Fibroblast of villous mesenchyme (primary cell): ENCODE measurements at regions not wholly inside any gene's neighbourhood (a gene's known extent, or its start where the extent isn't known, plus 50 kb on each side); places are given as distances from the start of the nearest gene placed in this dataset.

Experiments used
- DNase-seq: peaks from one replicate; pipeline ENCODE4 v3.0.0-alpha.2; 2010; ENCODE audit warnings: low read depth
- H3K4me3 ChIP-seq: 2 replicates; pipeline ENCODE4 v1.5.1; 2011; ENCODE audit warnings: low read depth, mild to moderate bottlenecking, low read length
- CTCF ChIP-seq: IDR thresholded peaks from 2 replicates; pipeline ENCODE4 v1.5.1; 2012; ENCODE audit warnings: low read depth, mild to moderate bottlenecking, low read length; ENCODE audit not compliant: insufficient read depth

- peak; percentile 92 for TF ChIP-seq CTCF
- DNase-seq: peak; percentile 79
- peak overlapping the region; percentile 48 for H3K4me3 ChIP-seq
Observed at GRCh38 chr5:135191084-135191826, 157.2 kb upstream of the PITX1 start.

- peak overlapping the region; percentile 48 for H3K4me3 ChIP-seq
- DNase-seq: peak; percentile 54
Observed at GRCh38 chr5:135190416-135191083, 156.5 kb upstream of the PITX1 start.

GRCh38 chr5:135189024-135189423 is 155.0 kb upstream of the PITX1 start:
- TF ChIP-seq CTCF: no peak
- H3K4me3 ChIP-seq: no peak overlapping the region
- DNase-seq: no peak

More at GRCh38 chr5:135190416-135191083, 156.5 kb upstream of the PITX1 start:
- TF ChIP-seq CTCF: no peak

- no peak for TF ChIP-seq CTCF
- no peak overlapping the region for H3K4me3 ChIP-seq
- DNase-seq: peak; percentile 23
Observed at GRCh38 chr5:135188233-135188914, 154.3 kb upstream of the PITX1 start.

- peak; percentile 57 for DNase-seq
- TF ChIP-seq CTCF: peak; percentile 35
- no peak overlapping the region for H3K4me3 ChIP-seq
Observed at GRCh38 chr5:135186662-135187522, 152.9 kb upstream of the PITX1 start.

- DNase-seq: no peak
- H3K4me3 ChIP-seq: no peak overlapping the region
- no peak for TF ChIP-seq CTCF
Observed at GRCh38 chr5:135185481-135186065, 151.5 kb upstream of the PITX1 start.
